ENCODE measurements at regions not wholly inside any gene's neighbourhood (a gene's known extent, or its start where the extent isn't known, plus 50 kb on each side); places are given as distances from the start of the nearest gene placed in this dataset.

DNA sequence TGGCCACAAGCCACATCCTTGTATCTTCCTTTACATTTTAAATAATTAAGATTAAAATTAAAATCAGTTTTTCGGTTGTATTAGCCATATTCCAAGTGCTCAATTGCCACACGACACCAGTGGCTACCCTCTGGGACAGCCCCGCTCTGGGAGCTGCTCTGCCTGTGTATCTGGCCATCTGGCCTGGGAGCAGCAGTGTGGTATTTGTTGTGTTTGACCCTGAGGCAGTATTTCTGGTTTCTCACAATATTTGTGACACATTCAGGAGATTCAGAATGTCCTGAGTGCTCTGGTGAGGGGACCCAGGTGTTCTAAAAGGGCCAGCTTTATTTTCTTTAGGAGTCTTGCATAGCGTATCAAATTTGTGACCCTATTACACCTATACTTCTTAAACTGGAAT is 179.0 kb downstream of the SUCLA2 start:
- no peak for DNase-seq

GRCh38 chr13:47816831-47817230 is 184.2 kb downstream of the SUCLA2 start:
- DNase-seq = no peak

GRCh38 chr13:47813718-47814117 is 187.4 kb downstream of the SUCLA2 start:
- DNase-seq = no peak

DNA sequence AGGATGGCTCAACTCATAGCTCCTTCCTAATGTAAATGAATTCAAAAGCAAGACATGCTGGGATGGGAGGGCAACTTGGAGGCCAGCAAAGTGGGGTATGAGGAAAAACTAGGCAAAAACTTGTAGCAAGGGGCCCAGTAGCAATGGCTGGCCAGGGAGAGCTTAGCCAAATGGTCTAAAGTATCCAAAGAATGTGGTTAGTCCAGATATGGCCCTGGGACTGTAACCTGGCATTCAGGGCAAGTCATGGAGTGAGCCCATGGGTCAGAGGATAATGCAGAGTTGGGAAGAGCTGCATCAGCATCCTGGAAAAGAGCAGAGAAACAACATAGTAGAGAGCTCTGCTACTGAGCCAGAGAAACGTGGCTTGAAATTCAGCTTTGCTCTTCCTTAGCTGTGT is 191.7 kb downstream of the SUCLA2 start:
- DNase-seq = no peak

GRCh38 chr13:47803131-47803530 is 197.9 kb downstream of the SUCLA2 start:
- DNase-seq = no peak

DNA sequence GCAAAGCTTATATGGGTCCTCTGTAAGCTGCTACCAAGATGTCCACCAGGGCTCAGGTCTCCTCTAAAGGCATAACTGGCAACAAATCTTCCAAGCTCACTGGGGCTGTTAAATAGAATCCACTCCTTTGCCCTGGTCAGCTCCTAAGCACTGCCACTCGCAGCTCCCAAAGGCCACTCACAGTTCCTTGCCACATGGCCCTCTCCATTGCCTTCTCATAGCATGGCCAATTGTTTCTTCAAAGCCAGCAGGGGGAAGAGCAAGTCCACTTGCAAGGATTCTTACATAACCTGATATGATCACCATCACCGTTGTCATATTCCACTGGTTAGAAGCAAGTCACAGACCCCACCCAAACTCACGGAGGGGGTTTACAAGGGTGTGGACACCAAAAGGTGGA is 199.5 kb downstream of the SUCLA2 start:
- no peak for DNase-seq

DNA sequence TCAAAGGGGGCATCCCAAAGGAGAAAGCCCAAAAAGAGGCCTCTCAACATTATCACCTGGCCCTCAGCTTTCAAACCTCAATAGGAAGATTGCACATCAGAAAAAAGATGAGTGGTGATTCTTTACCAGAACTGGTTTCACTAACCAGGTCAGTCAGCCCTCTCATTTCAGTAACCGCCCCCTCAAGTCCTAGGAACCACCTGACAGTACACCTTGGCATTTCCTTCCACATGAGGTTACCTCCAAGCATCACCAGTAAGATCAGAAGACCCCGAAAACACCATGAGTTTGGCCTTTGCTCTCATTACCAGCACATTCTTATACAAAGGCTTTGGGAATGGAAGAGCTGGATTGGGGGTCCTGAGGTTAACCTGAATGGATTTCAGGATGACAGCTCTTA is 200.5 kb downstream of the SUCLA2 start:
- DNase-seq = no peak

- peak; percentile 39 to 41 for DNase-seq
Measured at GRCh38 chr13:47798906-47799305, 202.2 kb downstream of the SUCLA2 start.

DNA sequence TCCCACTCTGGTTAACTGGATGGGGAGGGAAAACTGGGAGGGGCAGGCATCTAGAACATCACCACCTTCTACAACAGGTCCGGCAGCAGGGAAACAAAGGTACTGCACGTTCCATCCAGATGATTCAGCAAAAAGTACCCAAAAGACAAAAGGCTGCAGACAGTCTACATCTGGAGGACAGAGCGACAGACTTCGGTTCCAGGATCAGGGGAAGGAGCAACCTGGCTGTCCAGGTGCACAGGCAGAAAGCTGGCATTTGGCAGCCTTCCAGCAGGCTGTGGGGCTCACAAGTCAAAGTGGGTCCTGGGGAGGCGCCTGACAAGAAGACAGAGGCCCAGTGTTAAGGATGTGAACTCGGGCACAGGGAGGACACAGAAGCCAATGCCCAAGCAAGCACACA is 202.9 kb downstream of the SUCLA2 start:
- DNase-seq = no peak

DNA sequence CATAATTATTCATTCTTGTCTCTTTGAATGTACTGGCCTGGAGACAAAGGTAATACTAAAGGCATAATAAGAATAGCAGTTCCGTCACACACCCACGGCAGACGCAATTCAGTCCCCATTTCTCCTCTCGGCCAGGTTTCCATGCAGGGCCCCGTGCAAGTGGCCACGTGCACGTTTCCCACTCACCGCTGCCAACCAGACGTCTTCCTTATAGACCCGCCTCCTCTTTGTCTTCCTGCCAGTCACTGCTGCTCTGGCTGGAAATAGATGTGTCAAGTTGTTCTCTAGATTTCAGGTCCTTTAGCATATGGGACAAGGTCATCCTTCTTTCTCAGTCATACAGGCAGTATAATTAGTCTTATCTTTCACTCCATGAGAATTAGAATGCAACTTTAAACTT is 204.3 kb downstream of the SUCLA2 start:
- no peak for DNase-seq

DNA sequence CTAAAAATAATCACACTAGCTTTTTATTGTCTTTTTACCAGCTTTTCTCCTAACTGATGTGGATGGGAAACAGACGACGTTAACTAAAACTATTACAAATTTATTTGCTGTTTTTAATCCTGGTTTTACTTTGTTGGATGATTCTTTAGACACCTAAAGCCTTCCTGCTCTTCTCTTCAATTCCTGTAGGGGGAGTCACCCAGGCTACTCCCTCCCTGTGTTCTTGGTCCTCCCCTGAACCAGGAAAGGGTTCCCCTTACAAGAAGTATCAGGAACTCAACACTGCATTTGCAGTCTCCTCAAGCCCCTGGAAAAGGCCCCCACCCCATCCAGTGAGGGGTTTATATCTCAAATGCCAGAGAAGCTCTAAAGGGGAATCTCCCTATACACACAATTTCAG is 206.1 kb downstream of the SUCLA2 start:
- peak; percentile 36 to 62 for DNase-seq

GRCh38 chr13:47790755-47791154 is 210.3 kb downstream of the SUCLA2 start:
- no peak for DNase-seq

DNA sequence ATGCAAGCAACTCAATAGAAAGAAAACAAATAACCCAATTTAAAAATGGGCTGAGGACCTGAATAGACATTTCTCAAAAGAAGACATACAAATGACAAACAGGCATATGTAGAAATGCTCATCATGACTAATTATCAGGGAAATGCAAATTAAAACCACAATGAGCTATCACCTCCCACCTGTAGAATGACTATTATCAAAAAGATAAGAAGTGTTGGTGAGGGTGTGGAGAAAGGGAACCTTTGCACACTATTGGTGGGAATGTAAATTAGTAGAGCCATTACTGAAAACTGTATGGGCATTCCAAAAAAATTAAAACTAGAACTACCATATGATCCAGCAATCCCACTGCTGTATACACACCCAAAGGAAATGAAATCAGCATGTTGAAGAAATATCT is 212.2 kb downstream of the SUCLA2 start:
- no peak for DNase-seq

DNA sequence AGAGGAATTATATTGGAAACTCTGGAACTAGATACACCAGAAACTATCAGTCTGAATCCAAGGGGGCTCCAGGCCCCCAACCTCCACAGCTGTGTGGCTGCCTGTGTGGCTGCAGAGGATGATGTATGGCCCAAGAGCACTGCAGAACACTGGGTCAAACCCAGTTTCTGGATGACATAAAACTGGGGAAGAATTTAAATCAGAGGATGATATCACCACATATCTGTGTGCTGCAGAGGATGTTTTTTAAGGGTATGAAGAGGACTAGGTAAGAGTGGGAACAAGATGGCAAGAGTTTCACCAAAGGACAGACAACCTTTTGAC is 226.4 kb downstream of the SUCLA2 start:
- DNase-seq = no peak

- DNase-seq = no peak
Measured at GRCh38 chr13:47764817-47765216, 236.3 kb downstream of the SUCLA2 start.

DNA sequence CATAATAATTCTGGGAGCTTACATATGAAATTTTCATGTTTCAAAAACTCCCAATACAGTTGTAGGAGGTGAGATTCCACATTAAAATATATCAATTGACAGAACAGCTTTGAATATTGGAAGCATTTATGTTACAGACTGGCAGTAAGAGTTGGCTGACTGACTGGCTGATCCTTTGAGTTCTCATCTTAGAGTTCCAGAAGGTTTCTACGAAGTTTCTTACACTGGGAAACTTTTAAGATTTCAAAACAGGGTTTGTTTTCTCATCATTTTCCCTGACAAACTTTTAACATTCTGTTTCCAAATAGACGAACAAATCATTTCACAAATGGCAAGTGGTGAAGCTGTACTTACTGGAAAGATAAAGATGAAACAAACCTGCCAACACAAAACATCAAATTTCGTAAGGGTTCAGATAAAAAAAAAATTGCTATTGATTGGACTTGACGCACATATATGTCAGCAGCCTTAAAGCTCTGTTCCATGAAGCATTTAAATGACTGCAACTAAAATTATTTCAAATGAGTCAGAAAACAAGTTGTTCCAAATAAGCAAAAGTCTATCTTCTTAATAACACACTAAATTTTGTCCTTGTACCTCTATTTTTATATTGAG is 243.5 kb downstream of the SUCLA2 start:
- no peak for DNase-seq

DNA sequence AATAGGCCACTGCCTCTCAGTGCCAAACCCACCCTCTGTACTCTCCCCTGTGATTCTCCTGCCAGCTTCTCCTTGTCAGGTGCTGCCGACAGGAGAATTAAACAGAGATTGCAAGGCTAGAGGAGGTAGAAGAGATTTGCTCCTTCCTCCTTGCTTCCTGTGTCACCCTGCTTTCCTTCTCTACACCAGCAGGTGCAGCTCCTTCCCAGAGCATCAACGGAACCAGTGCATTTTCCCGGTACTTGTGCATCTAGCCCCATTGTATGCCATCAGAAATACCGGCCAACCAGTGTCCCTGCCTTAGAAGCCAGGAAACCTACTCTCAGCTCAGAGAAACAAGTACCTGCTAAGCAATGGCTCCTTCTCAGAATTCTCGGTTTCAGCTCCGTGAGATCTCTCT is 253.2 kb downstream of the SUCLA2 start:
- no peak for DNase-seq

- no peak for DNase-seq
Measured at GRCh38 chr13:47726394-47726793, 274.7 kb downstream of the SUCLA2 start.

DNA sequence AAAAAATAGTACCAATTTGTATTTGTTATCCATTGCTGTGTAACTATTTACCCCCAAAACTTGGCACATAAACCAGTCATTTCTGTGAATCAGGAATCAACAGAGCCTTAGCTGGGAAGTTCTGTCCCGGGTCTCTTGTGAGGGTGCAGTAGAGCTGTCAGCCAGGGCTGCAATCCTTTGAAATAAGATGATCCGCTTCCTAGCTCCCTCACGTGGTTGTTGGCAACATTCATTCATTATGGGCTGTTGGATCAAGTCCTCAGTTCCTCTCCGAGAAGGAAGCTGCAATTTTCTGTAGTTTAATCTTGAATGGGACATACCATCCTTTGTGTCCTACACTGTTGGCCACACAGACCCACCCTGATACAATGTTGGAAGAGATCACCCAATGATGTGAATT is 277.2 kb downstream of the SUCLA2 start:
- DNase-seq = no peak

DNA sequence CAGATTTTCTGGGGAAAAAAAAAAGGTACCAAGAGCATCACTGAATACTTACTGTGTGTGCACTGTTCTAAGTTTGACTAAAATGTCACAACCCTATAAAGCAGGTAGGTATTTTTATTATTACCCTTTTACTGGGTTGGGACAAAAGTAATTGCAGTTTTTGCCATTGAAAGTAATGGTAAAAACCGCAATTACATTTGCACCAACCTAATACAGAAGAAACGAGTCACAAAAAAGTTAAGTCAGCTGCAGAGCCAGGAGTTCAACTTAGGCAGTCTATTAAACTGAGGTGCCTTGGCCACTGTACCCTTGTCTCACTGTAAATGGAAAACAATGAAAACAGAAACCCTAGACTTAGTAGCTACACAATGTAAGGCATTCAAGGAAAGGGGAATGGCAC is 281.9 kb downstream of the SUCLA2 start:
- no peak for DNase-seq

- no peak for DNase-seq
Measured at GRCh38 chr13:47718556-47718955, 282.5 kb downstream of the SUCLA2 start.

DNA sequence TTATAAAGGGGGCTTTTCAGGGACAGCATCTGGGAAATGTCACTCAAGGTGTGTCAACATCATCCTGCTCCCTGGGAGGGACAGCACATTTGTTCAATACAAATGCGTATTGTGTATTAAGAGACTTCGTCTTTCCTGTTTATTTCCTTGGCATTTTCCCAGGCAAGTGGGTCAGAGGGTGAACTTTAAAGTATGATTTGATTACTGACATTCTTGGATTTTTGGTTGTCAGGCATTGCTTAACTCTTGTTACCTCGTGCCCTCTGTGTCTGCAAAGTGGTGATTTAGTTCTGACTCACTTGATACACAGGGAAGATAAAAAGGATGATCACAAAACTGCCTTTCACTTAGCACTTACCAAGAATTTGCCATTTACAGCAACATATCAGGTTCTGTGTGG is 292.7 kb downstream of the SUCLA2 start:
- DNase-seq = no peak

GRCh38 chr13:47707414-47707813 is 293.7 kb downstream of the SUCLA2 start:
- DNase-seq = no peak

DNA sequence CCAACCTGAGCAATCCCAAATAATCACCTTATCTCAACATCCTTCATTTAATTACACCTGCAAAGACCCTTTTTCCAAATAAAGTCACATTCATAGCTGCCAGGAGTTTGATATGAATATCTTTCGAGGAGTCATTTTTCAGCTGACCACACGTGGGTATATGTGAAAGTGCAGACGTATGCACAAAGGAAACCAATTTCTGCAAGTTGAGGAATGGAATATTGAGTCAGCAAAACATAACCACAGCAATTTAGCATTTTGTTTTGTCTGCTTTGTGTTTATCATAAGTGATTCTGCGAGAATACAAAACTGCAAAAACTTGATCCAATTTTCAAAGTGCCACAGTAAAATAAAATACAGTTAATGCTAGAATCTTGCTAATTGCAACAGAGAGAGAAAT is 295.9 kb downstream of the SUCLA2 start:
- no peak for DNase-seq

DNA sequence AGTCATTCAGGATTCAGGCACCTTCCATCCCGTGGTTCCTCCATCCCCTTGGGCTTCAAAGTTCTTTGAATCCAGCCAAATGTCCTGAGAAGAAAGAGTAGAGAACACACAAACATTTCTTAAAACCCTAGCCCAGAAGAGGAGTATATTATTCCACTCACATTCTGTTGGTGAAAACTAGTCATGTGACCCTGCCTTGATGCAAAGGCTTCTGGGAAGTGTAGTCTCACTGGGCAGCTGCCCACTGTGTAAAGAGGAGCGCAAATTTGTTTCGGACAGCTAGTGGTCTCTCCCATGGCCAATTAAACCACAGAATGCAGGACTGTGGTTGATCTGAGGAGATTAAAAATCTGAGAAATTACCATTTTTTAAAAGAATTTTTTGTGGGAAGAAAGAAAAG is 304.4 kb downstream of the SUCLA2 start:
- DNase-seq = no peak

DNA sequence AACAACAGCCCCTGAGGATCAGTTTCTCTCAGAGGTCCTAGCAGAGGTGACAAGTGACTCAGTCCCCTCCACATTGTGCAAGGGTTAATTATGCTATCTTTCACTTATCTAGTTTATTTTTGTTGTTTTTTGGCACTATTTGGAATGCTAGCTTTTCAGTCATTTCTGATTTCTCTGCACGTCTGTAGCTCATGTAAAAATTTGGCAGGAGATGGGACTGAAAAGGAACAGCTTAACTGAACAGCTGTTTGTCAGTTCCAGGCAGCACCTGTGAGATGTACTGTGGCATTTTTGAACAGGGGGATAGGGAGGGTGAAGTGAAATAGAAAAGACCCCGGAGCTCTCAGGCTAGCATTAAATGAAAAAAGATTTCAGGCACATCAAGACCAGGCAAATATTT is 313.5 kb downstream of the SUCLA2 start:
- DNase-seq = no peak

All from AML-193 (cell line).